Stimulated activated CD8-positive, alpha-beta memory T cell treated with anti-CD3 and anti-CD28 coated beads, Interleukin-2, amount 100 ng/mL, for 1 hour (primary cell): ENCODE measurements at regions not wholly inside any gene's neighbourhood (a gene's known extent, or its start where the extent isn't known, plus 50 kb on each side); places are given as distances from the start of the nearest gene placed in this dataset.
"Not testable (repeated sequence)": the region's sequence is repeated elsewhere in the genome, so short reads cannot be mapped to it uniquely, and the experiment has no call there.

ENCODE experiments used
- DNase-seq, 2 donors: peaks; one replicate each; pipeline ENCODE4 v3.0.0-alpha.2; 2020; ENCODE audit warnings: low read depth in 2 of 2

GRCh38 chr13:87981416-87981815, 310.2 kb downstream of the SLITRK5 start:
- DNase-seq = no peak

- DNase-seq = no peak
Measured at GRCh38 chr13:87982400-87982799, 311.2 kb downstream of the SLITRK5 start.

GRCh38 chr13:87986639-87987250, 315.6 kb downstream of the SLITRK5 start:
- no peak for DNase-seq

- no peak for DNase-seq
Measured at GRCh38 chr13:87998081-87998480, 326.9 kb downstream of the SLITRK5 start.

GRCh38 chr13:87999240-87999700, 328.1 kb downstream of the SLITRK5 start:
- no peak for DNase-seq

- no peak for DNase-seq
Measured at GRCh38 chr13:87999788-88000187, 328.6 kb downstream of the SLITRK5 start.

- no peak for DNase-seq
Measured at GRCh38 chr13:88000239-88000638, 329.1 kb downstream of the SLITRK5 start.

- no peak for DNase-seq
Measured at GRCh38 chr13:88000787-88001186, 329.6 kb downstream of the SLITRK5 start.

- no peak for DNase-seq
Measured at GRCh38 chr13:88005188-88005587, 334.0 kb downstream of the SLITRK5 start.

- DNase-seq = no peak
Measured at GRCh38 chr13:88014527-88014926, 343.4 kb downstream of the SLITRK5 start.

- no peak for DNase-seq
Measured at GRCh38 chr13:88022431-88023208, 351.4 kb downstream of the SLITRK5 start.

- no peak for DNase-seq
Measured at GRCh38 chr13:88026241-88026640, 355.1 kb downstream of the SLITRK5 start.

- DNase-seq = no peak
Measured at GRCh38 chr13:88031980-88032559, 360.9 kb downstream of the SLITRK5 start.

GRCh38 chr13:88036205-88036604, 365.0 kb downstream of the SLITRK5 start:
- DNase-seq = not testable (repeated sequence)

- DNase-seq = no peak
Measured at GRCh38 chr13:88042489-88042888, 371.3 kb downstream of the SLITRK5 start.

GRCh38 chr13:88051746-88052482, 380.7 kb downstream of the SLITRK5 start:
- no peak for DNase-seq

- no peak for DNase-seq
Measured at GRCh38 chr13:88063741-88064140, 392.6 kb downstream of the SLITRK5 start.

- no peak for DNase-seq
Measured at GRCh38 chr13:88066847-88067246, 395.7 kb downstream of the SLITRK5 start.

- DNase-seq = no peak
Measured at GRCh38 chr13:88068316-88068715, 397.1 kb downstream of the SLITRK5 start.

GRCh38 chr13:88068975-88069374, 397.8 kb downstream of the SLITRK5 start:
- no peak for DNase-seq

GRCh38 chr13:88071371-88071770, 400.2 kb downstream of the SLITRK5 start:
- DNase-seq = no peak

- no peak for DNase-seq
Measured at GRCh38 chr13:88074794-88075510, 403.8 kb downstream of the SLITRK5 start.
